ENCODE measurements at regions not wholly inside any gene's neighbourhood (a gene's known extent, or its start where the extent isn't known, plus 50 kb on each side); places are given as distances from the start of the nearest gene placed in this dataset.
"Not testable (repeated sequence)": the region's sequence is repeated elsewhere in the genome, so short reads cannot be mapped to it uniquely, and the experiment has no call there.

- DNase-seq (no peak), ATAC-seq (no peak)
- Mint-ChIP-seq H3K4me1 (no peaks in the 10 kb centered on the region), H3K9me3 (ENCODE audit: low read depth) (peaks cover 3% of the 10 kb centered on the region), H3K4me3 (no peak overlapping the region), H3K36me3 (ENCODE audit: low read depth) (no peaks in the 10 kb centered on the region), H3K27me3 (no peaks in the 10 kb centered on the region), H3K27ac (no peak overlapping the region)
- CTCF ChIA-PET: interaction anchor here (0.6 kb wide), 2 partner anchors 22 to 825 kb away, joined by 3 to 4 read pairs; no protein-coding TSS in a partner anchor
- POLR2A ChIA-PET: no interaction called here
- intact Hi-C loops (cut with DNase I, micrococcal nuclease): no loop called here
Observed at GRCh38 chr14:86739761-86740160, 1209.8 kb downstream of the FLRT2 start.

GRCh38 chr14:86731427-86731826 is 1201.5 kb downstream of the FLRT2 start:
- intact Hi-C loops (cut with DNase I, micrococcal nuclease); H3K36me3 Mint-ChIP-seq (ENCODE audit: low read depth); H3K27ac Mint-ChIP-seq; CTCF ChIA-PET; ATAC-seq; H3K27me3 Mint-ChIP-seq; DNase-seq; H3K9me3 Mint-ChIP-seq (ENCODE audit: low read depth); H3K4me1 Mint-ChIP-seq; POLR2A ChIA-PET; H3K4me3 Mint-ChIP-seq: not testable (repeated sequence)

- POLR2A ChIA-PET: no interaction called here
- peaks cover 5% of the 10 kb centered on the region for H3K9me3 Mint-ChIP-seq (ENCODE audit: low read depth)
- H3K4me1 Mint-ChIP-seq: no peaks in the 10 kb centered on the region
- intact Hi-C loops (cut with DNase I, micrococcal nuclease): no loop called here
- no peak overlapping the region for H3K27ac Mint-ChIP-seq
- CTCF ChIA-PET: no interaction called here
- no peaks in the 10 kb centered on the region for H3K36me3 Mint-ChIP-seq (ENCODE audit: low read depth)
- no peaks in the 10 kb centered on the region for H3K27me3 Mint-ChIP-seq
- ATAC-seq: no peak
- no peak for DNase-seq
- H3K4me3 Mint-ChIP-seq: no peak overlapping the region
Observed at GRCh38 chr14:86723254-86723624, 1193.3 kb downstream of the FLRT2 start.

- no peaks in the 10 kb centered on the region for H3K4me1 Mint-ChIP-seq
- CTCF ChIA-PET: no interaction called here
- H3K27ac Mint-ChIP-seq: no peak overlapping the region
- H3K27me3 Mint-ChIP-seq: no peaks in the 10 kb centered on the region
- ATAC-seq: no peak
- intact Hi-C loops (cut with DNase I, micrococcal nuclease): no loop called here
- peaks cover 5% of the 10 kb centered on the region for H3K9me3 Mint-ChIP-seq (ENCODE audit: low read depth)
- no peak overlapping the region for H3K4me3 Mint-ChIP-seq
- POLR2A ChIA-PET: no interaction called here
- no peak for DNase-seq
- H3K36me3 Mint-ChIP-seq (ENCODE audit: low read depth): no peaks in the 10 kb centered on the region
Observed at GRCh38 chr14:86722612-86723253, 1192.8 kb downstream of the FLRT2 start.

- H3K27ac Mint-ChIP-seq: no peak overlapping the region
Observed at GRCh38 chr14:86714575-86714974, 1184.6 kb downstream of the FLRT2 start.

GRCh38 chr14:86714153-86714552 is 1184.2 kb downstream of the FLRT2 start:
- ChIA-PET POLR2A (no interaction called here), CTCF (no interaction called here)
- no peak for ATAC-seq
- Mint-ChIP-seq H3K4me3 (no peak overlapping the region), H3K9me3 (ENCODE audit: low read depth) (peaks cover 4% of the 10 kb centered on the region), H3K27me3 (no peaks in the 10 kb centered on the region), H3K27ac (no peak overlapping the region), H3K36me3 (ENCODE audit: low read depth) (no peaks in the 10 kb centered on the region), H3K4me1 (no peaks in the 10 kb centered on the region)
- intact Hi-C loops (cut with DNase I, micrococcal nuclease): no loop called here
- DNase-seq: no peak

More at GRCh38 chr14:86714575-86714974, 1184.6 kb downstream of the FLRT2 start:
- ATAC-seq (no peak), DNase-seq (no peak)
- Mint-ChIP-seq H3K27me3 (no peaks in the 10 kb centered on the region), H3K36me3 (ENCODE audit: low read depth) (no peaks in the 10 kb centered on the region), H3K4me1 (no peaks in the 10 kb centered on the region), H3K9me3 (ENCODE audit: low read depth) (peaks cover 4% of the 10 kb centered on the region), H3K4me3 (no peak overlapping the region)
- CTCF ChIA-PET: no interaction called here
- intact Hi-C loops (cut with DNase I, micrococcal nuclease): no loop called here
- POLR2A ChIA-PET: no interaction called here

- CTCF ChIA-PET: no interaction called here
- no peaks in the 10 kb centered on the region for H3K27me3 Mint-ChIP-seq
- H3K4me3 Mint-ChIP-seq: no peak overlapping the region
- no peaks in the 10 kb centered on the region for H3K36me3 Mint-ChIP-seq (ENCODE audit: low read depth)
- POLR2A ChIA-PET: no interaction called here
- H3K27ac Mint-ChIP-seq: no peak overlapping the region
- ATAC-seq: no peak
- H3K9me3 Mint-ChIP-seq (ENCODE audit: low read depth): peaks cover 4% of the 10 kb centered on the region
- no peaks in the 10 kb centered on the region for H3K4me1 Mint-ChIP-seq
- no peak for DNase-seq
- intact Hi-C loops (cut with DNase I, micrococcal nuclease): no loop called here
Observed at GRCh38 chr14:86712727-86713126, 1182.8 kb downstream of the FLRT2 start.

GRCh38 chr14:86712176-86712575 is 1182.2 kb downstream of the FLRT2 start:
- ChIA-PET CTCF (no interaction called here), POLR2A (no interaction called here)
- intact Hi-C loops (cut with DNase I, micrococcal nuclease): no loop called here
- Mint-ChIP-seq H3K9me3 (ENCODE audit: low read depth) (peaks cover 4% of the 10 kb centered on the region), H3K36me3 (ENCODE audit: low read depth) (no peaks in the 10 kb centered on the region), H3K27ac (no peak overlapping the region), H3K4me1 (no peaks in the 10 kb centered on the region), H3K27me3 (no peaks in the 10 kb centered on the region), H3K4me3 (no peak overlapping the region)
- ATAC-seq (no peak), DNase-seq (no peak)

GRCh38 chr14:86708846-86709339 is 1178.9 kb downstream of the FLRT2 start:
- DNase-seq (no peak), ATAC-seq (no peak)
- Mint-ChIP-seq H3K36me3 (ENCODE audit: low read depth) (no peaks in the 10 kb centered on the region), H3K4me3 (no peak overlapping the region), H3K27ac (no peak overlapping the region), H3K27me3 (no peaks in the 10 kb centered on the region), H3K4me1 (no peaks in the 10 kb centered on the region), H3K9me3 (ENCODE audit: low read depth) (peaks cover 5% of the 10 kb centered on the region)
- CTCF ChIA-PET: no interaction called here
- intact Hi-C loops (cut with DNase I, micrococcal nuclease): no loop called here
- POLR2A ChIA-PET: no interaction called here

- H3K36me3 Mint-ChIP-seq (ENCODE audit: low read depth): no peaks in the 10 kb centered on the region
- no peak for ATAC-seq
- H3K27ac Mint-ChIP-seq: no peak overlapping the region
- H3K4me1 Mint-ChIP-seq: no peaks in the 10 kb centered on the region
- no peaks in the 10 kb centered on the region for H3K27me3 Mint-ChIP-seq
- peaks cover 5% of the 10 kb centered on the region for H3K9me3 Mint-ChIP-seq (ENCODE audit: low read depth)
- POLR2A ChIA-PET: no interaction called here
- H3K4me3 Mint-ChIP-seq: no peak overlapping the region
- intact Hi-C loops (cut with DNase I, micrococcal nuclease): no loop called here
- CTCF ChIA-PET: no interaction called here
- no peak for DNase-seq
Observed at GRCh38 chr14:86707071-86707470, 1177.1 kb downstream of the FLRT2 start.

GRCh38 chr14:86683561-86683960 is 1153.6 kb downstream of the FLRT2 start:
- DNase-seq (no peak), ATAC-seq (no peak)
- Mint-ChIP-seq H3K4me1 (no peaks in the 10 kb centered on the region), H3K27ac (no peak overlapping the region), H3K36me3 (ENCODE audit: low read depth) (no peaks in the 10 kb centered on the region), H3K27me3 (no peaks in the 10 kb centered on the region), H3K4me3 (no peak overlapping the region), H3K9me3 (ENCODE audit: low read depth) (peaks cover 6% of the 10 kb centered on the region)
- CTCF ChIA-PET: no interaction called here
- POLR2A ChIA-PET: no interaction called here
- intact Hi-C loops (cut with DNase I, micrococcal nuclease): no loop called here

GRCh38 chr14:86675059-86675458 is 1145.1 kb downstream of the FLRT2 start:
- no peak for ATAC-seq
- intact Hi-C loops (cut with DNase I, micrococcal nuclease): no loop called here
- Mint-ChIP-seq H3K4me3 (no peak overlapping the region), H3K36me3 (ENCODE audit: low read depth) (no peaks in the 10 kb centered on the region), H3K27ac (no peak overlapping the region), H3K27me3 (no peaks in the 10 kb centered on the region), H3K4me1 (no peaks in the 10 kb centered on the region), H3K9me3 (ENCODE audit: low read depth) (peaks cover 8% of the 10 kb centered on the region)
- DNase-seq: no peak
- ChIA-PET CTCF (no interaction called here), POLR2A (no interaction called here)

- DNase-seq (no peak), ATAC-seq (no peak)
- ChIA-PET CTCF (no interaction called here), POLR2A (no interaction called here)
- H3K27me3 Mint-ChIP-seq: no peaks in the 10 kb centered on the region
- H3K27ac Mint-ChIP-seq: no peak overlapping the region
- H3K4me3 Mint-ChIP-seq: no peak overlapping the region
- no peaks in the 10 kb centered on the region for H3K36me3 Mint-ChIP-seq (ENCODE audit: low read depth)
- intact Hi-C loops (cut with DNase I, micrococcal nuclease): no loop called here
- peaks cover 3% of the 10 kb centered on the region for H3K9me3 Mint-ChIP-seq (ENCODE audit: low read depth)
- H3K4me1 Mint-ChIP-seq: no peaks in the 10 kb centered on the region
Observed at GRCh38 chr14:86673523-86673969, 1143.6 kb downstream of the FLRT2 start.
